HCT116 (cell line): ENCODE measurements at regions not wholly inside any gene's neighbourhood (a gene's known extent, or its start where the extent isn't known, plus 50 kb on each side); places are given as distances from the start of the nearest gene placed in this dataset.

Source experiments
- ATAC-seq: fragments of 200-7000 bp; cut with Tn5 transposase; 2 replicates; pipeline ENCODE4 v1.9.1; 2020; ENCODE audit warnings: mild to moderate bottlenecking, moderate library complexity
- BruUV-seq: library from RNA; stranded (reverse); fragments of 400-500 nt; replicated peaks from 2 replicates; lab custom pipeline; 2021; lab: Mats Ljungman, UMichigan
- CTCF ChIA-PET: fragments of 300-600 bp; sonication (Branson Sonifier 250); formaldehyde crosslinking; loops from one replicate; lab custom pipeline; 2021; ENCODE audit warnings: antibody characterized with exemption; lab: Charles Lee
- POLR2A ChIA-PET: fragments of 300-600, 350-600 bp; sonication (Branson Sonifier 250); formaldehyde crosslinking; loops from one replicate; lab custom pipeline; 2021; ENCODE audit warnings: antibody characterized with exemption; lab: Charles Lee
- RAD21 ChIA-PET, 2 experiments: fragments of 300-600 bp; sonication (Branson Sonifier 250); formaldehyde crosslinking; loops; one replicate each; lab custom pipeline; 2023; ENCODE audit warnings: low total read pairs in 2 of 2; ENCODE audit not compliant: uncharacterized antibody in 2 of 2, unreplicated experiment in 2 of 2, low non-redundant PET in 1 of 2; lab: Charles Lee
- DNase-seq: peaks from one replicate; pipeline ENCODE4 v3.0.0-alpha.2; 2010; ENCODE audit warnings: low read depth, low spot score
- H2AFZ ChIP-seq: fragments of 200-600 bp; shearing (Covaris generic), sonication (generic); 2 replicates; pipeline ENCODE4 v1.6.1; 2017; ENCODE audit warnings: low read depth, mixed run types, mixed read lengths, antibody characterized with exemption, low read length; ENCODE audit not compliant: poor library complexity, severe bottlenecking
- H3K27ac ChIP-seq: 2 replicates; pipeline ENCODE4 v1.5.1; 2012; ENCODE audit warnings: low read depth, low read length
- H3K27me3 ChIP-seq: fragments of 200-600 bp; sonication (generic); 2 replicates; pipeline ENCODE4 v1.6.1; 2016; ENCODE audit warnings: mixed run types, low read length, mixed read lengths; ENCODE audit not compliant: insufficient read depth
- H3K36me3 ChIP-seq, 2 experiments: fragments of 200-500 bp in 1 of 2; fragments of 200-600 bp in 1 of 2; sonication (Bioruptor generic) in 1 of 2; sonication (generic) in 1 of 2; 2 replicates each; pipeline versions ENCODE4 v1.5.1 to v1.6.1; 2014 to 2016; ENCODE audit warnings: low read length in 2 of 2, inconsistent platforms in 1 of 2, mixed read lengths in 1 of 2, mixed run types in 1 of 2; ENCODE audit not compliant: insufficient read depth in 2 of 2, control insufficient read depth in 1 of 2
- H3K4me1 ChIP-seq, 2 experiments: fragments of 200-600 bp in 1 of 2; sonication (generic) in 1 of 2; 2 replicates each; pipeline versions ENCODE4 v1.5.1 to v1.6.1; 2012 to 2017; ENCODE audit warnings: low read length in 2 of 2, inconsistent platforms in 1 of 2, mild to moderate bottlenecking in 1 of 2, mixed read lengths in 1 of 2, mixed run types in 1 of 2, moderate library complexity in 1 of 2; ENCODE audit not compliant: insufficient read depth in 2 of 2, control insufficient read depth in 1 of 2
- H3K4me2 ChIP-seq: fragments of 200-600 bp; sonication (generic); 2 replicates; pipeline ENCODE4 v1.6.1; 2017; ENCODE audit warnings: mixed run types, low read length, mixed read lengths
- H3K4me3 ChIP-seq, 2 experiments: fragments of 200-600 bp in 1 of 2; sonication (generic) in 1 of 2; replicated peaks in 1 of 2; 2 replicates each; pipeline ENCODE4 v1.5.1; 2011 to 2016; ENCODE audit warnings: low read length in 2 of 2, control low read depth in 1 of 2, low read depth in 1 of 2, mild to moderate bottlenecking in 1 of 2, mixed read lengths in 1 of 2, mixed run types in 1 of 2
- H3K79me2 ChIP-seq: fragments of 200-600 bp; sonication (generic); 2 replicates; pipeline ENCODE4 v1.6.1; 2017; ENCODE audit warnings: mild to moderate bottlenecking, mixed run types, low read length, moderate library complexity, mixed read lengths; ENCODE audit not compliant: insufficient read depth
- H3K9ac ChIP-seq: fragments of 200-600 bp; sonication (generic); 2 replicates; pipeline ENCODE4 v1.6.1; 2016; ENCODE audit warnings: low read length, mixed read lengths
- H3K9me2 ChIP-seq: fragments of 200-600 bp; sonication (generic), shearing (Covaris generic); 2 replicates; pipeline ENCODE4 v1.6.1; 2017; ENCODE audit warnings: mixed run types, mild to moderate bottlenecking, moderate library complexity; ENCODE audit not compliant: insufficient read depth
- H3K9me3 ChIP-seq, 2 experiments: fragments of 200-500 bp in 1 of 2; fragments of 200-600 bp in 1 of 2; sonication (Bioruptor generic) in 1 of 2; sonication (generic) in 1 of 2; 2 replicates each; pipeline ENCODE4 v1.6.1; 2014 to 2017; ENCODE audit warnings: low read length in 2 of 2, mixed read lengths in 2 of 2, inconsistent platforms in 1 of 2, low read depth in 1 of 2, mild to moderate bottlenecking in 1 of 2, mixed run types in 1 of 2, moderate library complexity in 1 of 2; ENCODE audit not compliant: control insufficient read depth in 1 of 2, insufficient read depth in 1 of 2
- H4K20me1 ChIP-seq: fragments of 200-600 bp; sonication (generic), shearing (Covaris generic); 2 replicates; pipeline ENCODE4 v1.6.1; 2017; ENCODE audit warnings: mixed run types, mild to moderate bottlenecking, moderate library complexity; ENCODE audit not compliant: insufficient read depth
- CBX3 ChIP-seq: IDR thresholded peaks from 2 replicates; pipeline ENCODE4 v1.6.1; 2012; ENCODE audit warnings: low read depth
- CTCF ChIP-seq, 3 experiments: fragments of 200-600 bp in 1 of 3; sonication (generic) in 1 of 3; IDR thresholded peaks in 2 of 3; conservative IDR thresholded peaks in 1 of 3; 2 replicates each; pipeline ENCODE4 v1.5.1; 2012 to 2017; ENCODE audit warnings: low read depth in 2 of 3, low read length in 2 of 3, antibody characterized with exemption in 1 of 3, borderline replicate concordance in 1 of 3, control low read depth in 1 of 3, mild to moderate bottlenecking in 1 of 3, mixed read lengths in 1 of 3, mixed run types in 1 of 3, moderate library complexity in 1 of 3; ENCODE audit not compliant: insufficient read depth in 1 of 3
- EGR1 ChIP-seq: IDR thresholded peaks from 2 replicates; pipeline ENCODE4 v1.6.1; 2012; ENCODE audit warnings: low read depth
- EZH2phosphoT487 ChIP-seq: fragments of 200-600 bp; IDR thresholded peaks from 2 replicates; pipeline ENCODE4 v1.6.1; 2018; ENCODE audit warnings: antibody characterized with exemption, borderline replicate concordance
- POLR2AphosphoS5 ChIP-seq: IDR thresholded peaks from 2 replicates; pipeline ENCODE4 v1.6.1; 2011; ENCODE audit warnings: mild to moderate bottlenecking, low read depth, low read length, moderate library complexity
- YY1 ChIP-seq: IDR thresholded peaks from 2 replicates; pipeline ENCODE4 v1.6.1; 2011; ENCODE audit warnings: low read length, low read depth, moderate library complexity, mild to moderate bottlenecking; ENCODE audit not compliant: insufficient replicate concordance; ENCODE audit errors: extremely low read depth
- ZBTB33 ChIP-seq: IDR thresholded peaks from 2 replicates; pipeline ENCODE4 v1.6.1; 2011; ENCODE audit warnings: mild to moderate bottlenecking, low read length, moderate library complexity; ENCODE audit not compliant: insufficient replicate concordance; ENCODE audit errors: extremely low read depth
- ZNF274 ChIP-seq: fragments of 200-500 bp; sonication (Bioruptor generic); IDR thresholded peaks from 2 replicates; pipeline ENCODE4 v1.6.1; 2014; ENCODE audit warnings: mild to moderate bottlenecking, low read depth, low read length, inconsistent platforms
- intact Hi-C: fragments of 100-400 bp; cut with micrococcal nuclease; formaldehyde crosslinking; loops from 2 replicates; pipeline ENCODE4 v1.10.0; 2022

GRCh38 chr15:39094116-39094515 is 486.8 kb upstream of the THBS1 start:
- Histone ChIP-seq H3K36me3 (no peaks in the 10 kb centered on the region), H4K20me1 (no peaks in the 10 kb centered on the region), H3K9ac (no peak overlapping the region), H3K9me2 (no peaks in the 10 kb centered on the region), H3K4me1 (no peaks in the 10 kb centered on the region), H3K4me3 (no peak overlapping the region), H3K27ac (no peak overlapping the region), H3K79me2 (no peaks in the 10 kb centered on the region), H3K9me3 (no peaks in the 10 kb centered on the region), H3K27me3 (no peaks in the 10 kb centered on the region), H2AFZ (no peak overlapping the region), H3K4me2 (no peak overlapping the region)
- intact Hi-C loops = no loop called here
- TF ChIP-seq YY1 (no peak), CTCF (IDR thresholded peaks at IDR 0.05 in 2 of 3, conservative IDR thresholded peaks at IDR 0.05 in 1 of 3; ENCODE audit: borderline replicate concordance in 1 of 3, insufficient read depth in 1 of 3, low read depth in 2 of 3, low read length in 2 of 3) (no peak), ZBTB33 (no peak), POLR2AphosphoS5 (no peak), EGR1 (no peak), ZNF274 (no peak), CBX3 (no peak), EZH2phosphoT487 (no peak)
- no peak for ATAC-seq
- no peak for DNase-seq
- CTCF ChIA-PET = no interaction called here
- POLR2A ChIA-PET = no interaction called here
- no TSS peak for BruUV-seq
- RAD21 ChIA-PET = no interaction called here
